Peyer's patch (tissue), 4 donors: ENCODE measurements at regions not wholly inside any gene's neighbourhood (a gene's known extent, or its start where the extent isn't known, plus 50 kb on each side); places are given as distances from the start of the nearest gene placed in this dataset.

Experiments used
- DNase-seq, 3 donors: peaks; one replicate each; pipeline ENCODE4 v3.0.0-alpha.2; 2017 to 2019
- H3K27ac ChIP-seq, 4 donors: fragments of 200-600 bp; sonication (generic); one replicate each; pipeline ENCODE4 v1.5.1; 2016 to 2019
- H3K27me3 ChIP-seq, 2 donors: fragments of 200-600 bp; sonication (generic); one replicate each; pipeline ENCODE4 v1.5.1; 2019
- H3K36me3 ChIP-seq, 3 donors: fragments of 200-600 bp; sonication (generic); one replicate each; pipeline ENCODE4 v1.5.1; 2016 to 2019
- H3K4me1 ChIP-seq, 4 donors: fragments of 200-600 bp; sonication (generic); one replicate each; pipeline ENCODE4 v1.5.1; 2016 to 2019
- H3K4me3 ChIP-seq, 4 donors: fragments of 200-600 bp; sonication (generic); 1 replicate in 3 of 4; 2 replicates in 1 of 4; pipeline ENCODE4 v1.5.1; 2016 to 2019; ENCODE audit warnings: mild to moderate bottlenecking in 1 of 4
- H3K9me3 ChIP-seq, 4 donors: fragments of 200-600 bp; sonication (generic); one replicate each; pipeline ENCODE4 v1.5.1; 2016 to 2019; ENCODE audit warnings: mild to moderate bottlenecking in 1 of 4
- POLR2A ChIP-seq, 2 donors: fragments of 450-650 bp; IDR thresholded peaks; one replicate each; pipeline ENCODE4 v1.5.1; 2017; ENCODE audit warnings: antibody characterized with exemption in 2 of 2, mild to moderate bottlenecking in 2 of 2, moderate library complexity in 2 of 2
- TF ChIP-seq, protein P1 (sequence below), 6 experiments: fragments of 450-650 bp in 4 of 6; fragments of 200-600 bp in 2 of 6; sonication (generic) in 1 of 6; IDR thresholded peaks; one replicate each; pipeline ENCODE4 v1.5.1; 2017 to 2019; ENCODE audit warnings: antibody characterized with exemption in 6 of 6, mild to moderate bottlenecking in 3 of 6, moderate library complexity in 1 of 6

DNA sequence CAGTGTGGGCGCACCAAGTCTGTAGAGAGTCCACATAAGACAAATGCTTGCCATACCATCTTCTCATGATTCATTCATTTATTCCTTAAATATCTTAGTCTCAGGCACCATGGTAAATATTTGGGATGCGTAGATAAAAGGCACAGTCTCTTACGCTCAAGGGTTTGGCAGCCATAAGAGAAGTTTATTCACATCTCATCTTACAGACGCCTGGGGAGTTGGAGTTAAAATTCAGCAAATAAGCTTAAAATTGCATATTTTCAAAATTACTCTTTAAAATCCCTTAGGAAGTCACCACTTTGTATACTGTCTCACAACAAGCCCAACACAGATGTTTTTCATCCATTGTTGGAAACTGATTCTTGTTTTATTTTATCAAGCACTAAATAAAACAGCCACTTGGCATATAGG is 363.3 kb downstream of the KIF16B start:
- Histone ChIP-seq H3K36me3 (no peaks in the 10 kb centered on the region), H3K9me3 (no peaks in the 10 kb centered on the region), H3K4me3 (no peak overlapping the region), H3K27me3 (no peaks in the 10 kb centered on the region), H3K4me1 (no peaks in the 10 kb centered on the region), H3K27ac (no peak overlapping the region)
- no peak for DNase-seq
- TF ChIP-seq, protein P1, sequence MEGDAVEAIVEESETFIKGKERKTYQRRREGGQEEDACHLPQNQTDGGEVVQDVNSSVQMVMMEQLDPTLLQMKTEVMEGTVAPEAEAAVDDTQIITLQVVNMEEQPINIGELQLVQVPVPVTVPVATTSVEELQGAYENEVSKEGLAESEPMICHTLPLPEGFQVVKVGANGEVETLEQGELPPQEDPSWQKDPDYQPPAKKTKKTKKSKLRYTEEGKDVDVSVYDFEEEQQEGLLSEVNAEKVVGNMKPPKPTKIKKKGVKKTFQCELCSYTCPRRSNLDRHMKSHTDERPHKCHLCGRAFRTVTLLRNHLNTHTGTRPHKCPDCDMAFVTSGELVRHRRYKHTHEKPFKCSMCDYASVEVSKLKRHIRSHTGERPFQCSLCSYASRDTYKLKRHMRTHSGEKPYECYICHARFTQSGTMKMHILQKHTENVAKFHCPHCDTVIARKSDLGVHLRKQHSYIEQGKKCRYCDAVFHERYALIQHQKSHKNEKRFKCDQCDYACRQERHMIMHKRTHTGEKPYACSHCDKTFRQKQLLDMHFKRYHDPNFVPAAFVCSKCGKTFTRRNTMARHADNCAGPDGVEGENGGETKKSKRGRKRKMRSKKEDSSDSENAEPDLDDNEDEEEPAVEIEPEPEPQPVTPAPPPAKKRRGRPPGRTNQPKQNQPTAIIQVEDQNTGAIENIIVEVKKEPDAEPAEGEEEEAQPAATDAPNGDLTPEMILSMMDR (IDR thresholded peaks at IDR 0.05): no peak

DNA sequence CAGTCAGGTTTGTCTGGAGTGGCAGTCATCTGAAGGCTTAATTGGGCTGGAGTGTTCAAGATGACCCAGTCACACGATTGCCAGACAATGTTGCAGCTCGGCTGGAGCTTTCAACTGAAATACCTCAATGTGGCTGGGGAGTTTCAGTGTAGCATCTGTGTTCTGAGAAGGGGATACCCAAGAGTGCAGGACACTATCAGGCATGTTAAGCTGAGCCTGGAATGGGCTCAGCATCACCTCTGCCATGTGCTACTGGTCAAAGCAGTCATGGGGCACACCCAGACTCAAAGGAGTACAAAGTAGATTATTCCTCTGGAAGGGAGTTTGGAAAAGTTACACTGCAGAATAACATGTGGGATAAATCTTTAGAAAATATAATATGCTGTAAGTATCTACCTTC is 363.9 kb downstream of the KIF16B start:
- Histone ChIP-seq H3K4me3 (no peak overlapping the region), H3K27ac (no peak overlapping the region), H3K36me3 (no peaks in the 10 kb centered on the region), H3K4me1 (no peaks in the 10 kb centered on the region), H3K9me3 (no peaks in the 10 kb centered on the region), H3K27me3 (no peaks in the 10 kb centered on the region)
- no peak for TF ChIP-seq POLR2A (IDR thresholded peaks at IDR 0.05)
- TF ChIP-seq, protein P1 (IDR thresholded peaks at IDR 0.05): no peak
- DNase-seq: no peak

DNA sequence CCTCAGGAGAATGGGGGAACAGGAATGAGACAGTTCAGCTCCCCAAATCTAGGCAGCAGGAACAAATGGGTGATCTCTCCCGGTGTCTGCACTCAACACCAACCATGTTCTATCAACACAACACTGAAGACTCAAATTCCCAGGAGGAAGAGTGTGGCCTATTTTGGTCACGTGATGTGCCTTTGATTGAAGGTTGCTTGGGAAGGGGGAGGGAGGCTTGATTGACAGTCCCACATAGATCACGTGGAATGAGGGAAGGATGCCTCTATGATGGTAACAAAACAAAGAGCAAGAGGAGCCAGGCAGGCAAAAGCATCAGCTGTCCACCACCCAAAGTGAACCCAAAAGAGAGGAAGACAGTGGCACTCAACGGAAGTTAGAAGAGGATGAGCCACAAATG is 364.8 kb downstream of the KIF16B start:
- Histone ChIP-seq H3K4me3 (no peak overlapping the region), H3K9me3 (no peaks in the 10 kb centered on the region), H3K4me1 (no peaks in the 10 kb centered on the region), H3K27ac (no peak overlapping the region), H3K27me3 (no peaks in the 10 kb centered on the region), H3K36me3 (no peaks in the 10 kb centered on the region)
- DNase-seq: no peak
- TF ChIP-seq, protein P1 (IDR thresholded peaks at IDR 0.05): no peak
- no peak for TF ChIP-seq POLR2A (IDR thresholded peaks at IDR 0.05)

DNA sequence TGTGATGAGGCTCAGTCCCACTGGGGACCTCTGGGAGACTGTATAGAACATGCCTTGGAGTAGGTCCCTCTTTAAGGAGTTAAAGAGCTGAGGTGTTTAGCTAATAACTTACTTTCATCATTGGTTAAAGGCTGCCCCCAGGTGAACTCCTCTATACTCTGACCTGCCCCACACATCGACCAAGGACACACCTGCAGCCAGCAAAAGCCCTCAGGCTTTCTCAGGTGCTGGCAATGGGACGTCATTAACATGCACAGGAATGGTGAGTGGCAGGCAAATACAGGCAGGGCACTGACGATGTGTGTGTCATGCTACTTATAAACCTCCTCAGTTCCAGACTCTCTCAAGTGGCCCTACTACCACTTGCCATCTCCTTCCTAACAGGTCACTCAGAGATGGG is 366.4 kb downstream of the KIF16B start:
- Histone ChIP-seq H3K4me3 (no peak overlapping the region), H3K27me3 (no peaks in the 10 kb centered on the region), H3K27ac (no peak overlapping the region), H3K4me1 (no peaks in the 10 kb centered on the region), H3K36me3 (no peaks in the 10 kb centered on the region), H3K9me3 (no peaks in the 10 kb centered on the region)
- DNase-seq: no peak
- no peak for TF ChIP-seq POLR2A (IDR thresholded peaks at IDR 0.05)
- TF ChIP-seq, protein P1 (IDR thresholded peaks at IDR 0.05): no peak

DNA sequence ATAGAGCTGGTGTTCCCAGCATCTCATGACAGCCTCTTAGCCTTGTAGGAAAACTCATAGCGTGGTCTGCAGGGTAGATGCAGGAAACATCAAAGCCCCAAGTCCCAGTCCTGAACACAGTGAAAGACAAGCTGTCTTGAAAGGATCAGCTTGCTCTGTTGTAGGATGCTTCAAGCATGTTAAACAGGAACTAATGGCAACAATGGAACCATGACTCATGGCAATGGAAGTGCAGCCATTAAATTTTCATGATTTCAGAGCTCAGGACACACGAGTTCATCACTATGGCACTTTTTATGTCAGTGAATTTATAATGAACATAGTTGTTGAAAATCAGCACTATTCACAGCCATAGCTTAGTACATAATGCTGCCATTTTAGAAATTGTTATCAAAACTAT is 367.7 kb downstream of the KIF16B start:
- no peak overlapping the region for H3K27ac ChIP-seq
- no peak for DNase-seq
- TF ChIP-seq POLR2A (IDR thresholded peaks at IDR 0.05): no peak
- TF ChIP-seq, protein P1 (IDR thresholded peaks at IDR 0.05): no peak
- no peaks in the 10 kb centered on the region for H3K9me3 ChIP-seq
- no peaks in the 10 kb centered on the region for H3K4me1 ChIP-seq
- H3K4me3 ChIP-seq: no peak overlapping the region
- no peaks in the 10 kb centered on the region for H3K36me3 ChIP-seq
- H3K27me3 ChIP-seq: no peaks in the 10 kb centered on the region

DNA sequence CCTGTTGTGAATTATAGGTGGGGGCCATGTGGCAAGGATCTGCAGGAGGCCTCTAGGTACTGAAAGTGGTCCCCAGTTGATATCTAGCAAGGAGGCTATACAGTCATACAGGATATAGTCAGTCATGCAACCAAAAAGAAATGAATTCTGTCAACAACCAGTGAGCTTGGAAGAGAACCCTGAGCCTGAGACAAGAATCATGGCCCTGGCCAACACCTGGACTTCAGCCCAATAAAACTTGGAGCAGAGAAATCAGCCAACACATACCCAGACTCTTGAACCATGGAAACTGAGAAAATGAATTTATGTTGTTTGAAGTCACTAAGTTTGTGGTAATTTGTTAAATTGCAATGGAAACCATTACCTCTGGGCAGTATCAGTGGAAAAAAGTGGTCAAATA is 370.2 kb downstream of the KIF16B start:
- H3K27me3 ChIP-seq: no peaks in the 10 kb centered on the region
- TF ChIP-seq, protein P1 (IDR thresholded peaks at IDR 0.05): no peak
- no peak for TF ChIP-seq POLR2A (IDR thresholded peaks at IDR 0.05)
- no peak overlapping the region for H3K27ac ChIP-seq

More for the DNA sequence above, 370.2 kb downstream of the KIF16B start:
- no peaks in the 10 kb centered on the region for H3K4me1 ChIP-seq
- no peaks in the 10 kb centered on the region for H3K9me3 ChIP-seq
- no peak overlapping the region for H3K4me3 ChIP-seq
- DNase-seq: no peak
- H3K36me3 ChIP-seq: no peaks in the 10 kb centered on the region
